Neural cell (in vitro differentiated cells): ENCODE measurements at regions not wholly inside any gene's neighbourhood (a gene's known extent, or its start where the extent isn't known, plus 50 kb on each side); places are given as distances from the start of the nearest gene placed in this dataset.

Experiments
- H2AFZ ChIP-seq: fragments of 200-600, 300-800 bp; sonication (generic), shearing (Covaris generic); 2 replicates; pipeline ENCODE4 v1.6.0; 2014; ENCODE audit warnings: low read depth, mild to moderate bottlenecking, antibody characterized with exemption, low read length, moderate library complexity
- H3F3A ChIP-seq: fragments of 200-600 bp; shearing (Covaris generic); 2 replicates; pipeline ENCODE4 v1.6.1; 2016; ENCODE audit warnings: mild to moderate bottlenecking, moderate library complexity, mixed read lengths, antibody characterized with exemption, low read length; ENCODE audit not compliant: insufficient read depth, poor library complexity, severe bottlenecking
- H3K27ac ChIP-seq: fragments of 200-600, 300-800 bp; sonication (generic), shearing (Covaris generic); 2 replicates; pipeline ENCODE4 v1.5.1; 2014; ENCODE audit warnings: mild to moderate bottlenecking, low read length, moderate library complexity
- H3K27me3 ChIP-seq: fragments of 300-800, 200-600 bp; sonication (generic), shearing (Covaris generic); 2 replicates; pipeline ENCODE4 v1.6.0; 2014; ENCODE audit warnings: mild to moderate bottlenecking, low read depth, low read length, moderate library complexity; ENCODE audit not compliant: insufficient read depth
- H3K36me3 ChIP-seq: fragments of 300-800, 200-600 bp; sonication (generic), shearing (Covaris generic); 2 replicates; pipeline ENCODE4 v1.5.1; 2014; ENCODE audit warnings: mild to moderate bottlenecking, antibody characterized with exemption, low read length, moderate library complexity; ENCODE audit not compliant: insufficient read depth
- H3K4me2 ChIP-seq: fragments of 300-800, 200-600 bp; sonication (generic), shearing (Covaris generic); 2 replicates; pipeline ENCODE4 v1.6.0; 2014; ENCODE audit warnings: mild to moderate bottlenecking, low read length
- H3K4me3 ChIP-seq: fragments of 300-800, 200-600 bp; sonication (generic), shearing (Covaris generic); 2 replicates; pipeline ENCODE4 v1.5.1; 2014; ENCODE audit warnings: mild to moderate bottlenecking, low read length, moderate library complexity
- H3K79me2 ChIP-seq: fragments of 200-600 bp; shearing (Covaris generic); replicated peaks from 2 replicates; pipeline ENCODE4 v1.6.0; 2014; ENCODE audit warnings: mild to moderate bottlenecking, low read length, moderate library complexity; ENCODE audit not compliant: insufficient read depth
- H3K9ac ChIP-seq: fragments of 300-800, 200-600 bp; sonication (generic), shearing (Covaris generic); 2 replicates; pipeline ENCODE4 v1.6.1; 2016; ENCODE audit warnings: mild to moderate bottlenecking, low read length, mixed read lengths
- H3K9me2 ChIP-seq: fragments of 200-600 bp; shearing (Covaris generic); 2 replicates; pipeline ENCODE4 v1.6.1; 2016; ENCODE audit warnings: mild to moderate bottlenecking, low read length, mixed read lengths; ENCODE audit not compliant: insufficient read depth
- H3K9me3 ChIP-seq: fragments of 200-600, 300-800 bp; sonication (generic), shearing (Covaris generic); 2 replicates; pipeline ENCODE4 v1.6.1; 2016; ENCODE audit warnings: mild to moderate bottlenecking, mixed run types, low read length, moderate library complexity, mixed read lengths
- H4K20me1 ChIP-seq: fragments of 200-600 bp; shearing (Covaris generic); 2 replicates; pipeline ENCODE4 v1.6.1; 2016; ENCODE audit warnings: mild to moderate bottlenecking, mixed run types; ENCODE audit not compliant: insufficient read depth
- CTCF ChIP-seq: fragments of 450-650 bp; IDR thresholded peaks from 2 replicates; pipeline ENCODE4 v1.5.1; 2014; ENCODE audit warnings: antibody characterized with exemption, mild to moderate bottlenecking, moderate library complexity; ENCODE audit not compliant: poor library complexity, severe bottlenecking
- EP300 ChIP-seq: fragments of 450-650 bp; conservative IDR thresholded peaks from 2 replicates; pipeline ENCODE4 v1.6.1; 2014; ENCODE audit warnings: antibody characterized with exemption, mild to moderate bottlenecking, moderate library complexity; ENCODE audit not compliant: poor library complexity, severe bottlenecking
- EZH2 ChIP-seq: fragments of 200-600, 300-800 bp; shearing (Covaris generic), sonication (generic); IDR thresholded peaks from 2 replicates; pipeline ENCODE4 v1.6.1; 2014; ENCODE audit warnings: antibody characterized with exemption, low read length, borderline replicate concordance, mild to moderate bottlenecking; ENCODE audit not compliant: insufficient read depth, poor library complexity, severe bottlenecking
- MXI1 ChIP-seq: fragments of 450-650 bp; conservative IDR thresholded peaks from 2 replicates; pipeline ENCODE4 v1.6.1; 2014; ENCODE audit warnings: antibody characterized with exemption, mild to moderate bottlenecking; ENCODE audit not compliant: poor library complexity, severe bottlenecking
- POLR2AphosphoS5 ChIP-seq: IDR thresholded peaks from 2 replicates; pipeline ENCODE4 v1.6.1; 2012
- RAD21 ChIP-seq: fragments of 450-650 bp; conservative IDR thresholded peaks from 2 replicates; pipeline ENCODE4 v1.6.1; 2014; ENCODE audit warnings: antibody characterized with exemption, mild to moderate bottlenecking, moderate library complexity
- REST ChIP-seq: IDR thresholded peaks from 2 replicates; pipeline ENCODE4 v1.6.1; 2012; ENCODE audit warnings: borderline replicate concordance
- SMC3 ChIP-seq: fragments of 450-650 bp; conservative IDR thresholded peaks from 2 replicates; pipeline ENCODE4 v1.6.1; 2014; ENCODE audit warnings: antibody characterized with exemption, mild to moderate bottlenecking, moderate library complexity; ENCODE audit not compliant: poor library complexity
- TAF1 ChIP-seq: IDR thresholded peaks from 2 replicates; pipeline ENCODE4 v1.6.1; 2012; ENCODE audit warnings: low read depth

GRCh38 chr16:49158029-49158642 lies 123.5 kb downstream of the CBLN1 start:
- H3K9ac ChIP-seq: no peak overlapping the region
- no peaks in the 10 kb centered on the region for H3K27me3 ChIP-seq
- no peaks in the 10 kb centered on the region for H3K9me3 ChIP-seq
- no peaks in the 10 kb centered on the region for H3K79me2 ChIP-seq
- TF ChIP-seq RAD21 (no peak), TAF1 (no peak), REST (peak; percentile 89), POLR2AphosphoS5 (no peak), MXI1 (no peak), CTCF (no peak)
- no peaks in the 10 kb centered on the region for H3K9me2 ChIP-seq
- H3K27ac ChIP-seq: no peak overlapping the region
- H2AFZ ChIP-seq: no peak overlapping the region
- no peaks in the 10 kb centered on the region for H3F3A ChIP-seq
- H3K4me3 ChIP-seq: no peak overlapping the region
- no peak overlapping the region for H3K4me2 ChIP-seq
- no peaks in the 10 kb centered on the region for H3K36me3 ChIP-seq
- no peaks in the 10 kb centered on the region for H4K20me1 ChIP-seq

- no peak overlapping the region for H3K9ac ChIP-seq
Measured at GRCh38 chr16:49150341-49150740, 131.3 kb downstream of the CBLN1 start.

GRCh38 chr16:49148410-49148809 lies 133.2 kb downstream of the CBLN1 start:
- no peak overlapping the region for H2AFZ ChIP-seq
- H3F3A ChIP-seq: no peaks in the 10 kb centered on the region
- no peaks in the 10 kb centered on the region for H3K9me2 ChIP-seq
- H3K36me3 ChIP-seq: no peaks in the 10 kb centered on the region
- no peak overlapping the region for H3K27ac ChIP-seq
- H3K4me2 ChIP-seq: no peak overlapping the region
- H3K9ac ChIP-seq: no peak overlapping the region
- H3K9me3 ChIP-seq: no peaks in the 10 kb centered on the region
- no peak overlapping the region for H3K4me3 ChIP-seq
- no peaks in the 10 kb centered on the region for H4K20me1 ChIP-seq
- no peaks in the 10 kb centered on the region for H3K79me2 ChIP-seq
- no peaks in the 10 kb centered on the region for H3K27me3 ChIP-seq
- TF ChIP-seq EP300: no peak
- TF ChIP-seq SMC3: no peak
- TF ChIP-seq RAD21: no peak
- TF ChIP-seq CTCF: no peak
- TF ChIP-seq MXI1: no peak
- no peak for TF ChIP-seq REST
- TF ChIP-seq POLR2AphosphoS5: no peak
- TF ChIP-seq EZH2: no peak
- no peak for TF ChIP-seq TAF1

More at GRCh38 chr16:49150341-49150740, 131.3 kb downstream of the CBLN1 start:
- Histone ChIP-seq H3K27ac (no peak overlapping the region), H3K4me3 (no peak overlapping the region), H3K27me3 (no peaks in the 10 kb centered on the region), H3F3A (no peaks in the 10 kb centered on the region), H4K20me1 (no peaks in the 10 kb centered on the region), H3K9me3 (no peaks in the 10 kb centered on the region), H3K79me2 (no peaks in the 10 kb centered on the region), H3K36me3 (no peaks in the 10 kb centered on the region), H3K9me2 (no peaks in the 10 kb centered on the region), H3K4me2 (peak overlapping the region; percentile 41), H2AFZ (no peak overlapping the region)
- TF ChIP-seq POLR2AphosphoS5 (no peak), RAD21 (peak; percentile 12)
